NCI-H748 (cell line): ENCODE measurements at regions not wholly inside any gene's neighbourhood (a gene's known extent, or its start where the extent isn't known, plus 50 kb on each side); places are given as distances from the start of the nearest gene placed in this dataset.
A peak's percentile ranks its signal among the peaks of the same experiment; 100 is the strongest.

Experiments used
- DNase-seq: peaks from one replicate; lab custom pipeline; 2025; ENCODE audit not compliant: unreplicated experiment; lab: John Stamatoyannopoulos, UW

DNA sequence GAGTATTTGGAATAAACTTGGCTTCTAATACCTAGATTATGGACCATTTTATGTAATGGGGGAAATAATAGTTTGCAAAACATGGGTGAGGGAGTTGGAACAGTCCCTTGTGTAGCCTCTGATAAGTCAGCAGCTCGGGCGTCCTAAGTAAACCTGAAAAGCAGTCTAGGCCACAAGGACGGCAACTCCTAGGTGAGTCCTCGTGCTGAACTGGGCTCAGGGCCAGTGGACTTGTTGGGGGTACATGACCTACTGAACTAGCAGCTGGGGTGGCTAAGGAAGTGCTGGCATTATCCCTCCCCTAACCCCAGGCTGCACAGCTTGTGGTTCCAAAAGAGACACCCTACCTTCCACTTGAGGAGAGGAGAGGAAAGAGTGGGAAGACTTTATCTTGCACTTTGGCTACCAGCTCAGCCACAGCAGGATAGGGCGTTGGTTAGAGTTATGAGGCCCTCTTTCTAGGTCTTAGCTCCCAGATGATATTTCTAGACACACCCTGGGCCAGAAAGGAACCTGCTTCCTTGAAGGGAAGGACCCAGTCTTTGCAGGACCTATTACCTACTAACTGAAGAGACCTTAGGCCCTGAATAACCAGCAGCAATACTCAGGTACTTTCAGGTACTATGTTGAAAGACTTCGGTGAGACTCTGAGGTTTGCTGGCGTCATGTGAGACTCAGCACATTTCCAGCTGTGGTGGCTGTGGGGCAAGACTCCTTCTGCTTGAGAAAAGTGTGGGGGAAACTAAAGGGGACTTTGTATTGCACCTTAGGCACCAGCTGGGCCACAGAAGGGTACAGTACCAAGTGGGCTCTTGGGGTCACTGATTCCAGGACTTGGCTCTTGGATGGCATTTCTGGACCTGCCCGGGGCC, 71.0 kb downstream of the AQP4 start:
- DNase-seq, result no peak

DNA sequence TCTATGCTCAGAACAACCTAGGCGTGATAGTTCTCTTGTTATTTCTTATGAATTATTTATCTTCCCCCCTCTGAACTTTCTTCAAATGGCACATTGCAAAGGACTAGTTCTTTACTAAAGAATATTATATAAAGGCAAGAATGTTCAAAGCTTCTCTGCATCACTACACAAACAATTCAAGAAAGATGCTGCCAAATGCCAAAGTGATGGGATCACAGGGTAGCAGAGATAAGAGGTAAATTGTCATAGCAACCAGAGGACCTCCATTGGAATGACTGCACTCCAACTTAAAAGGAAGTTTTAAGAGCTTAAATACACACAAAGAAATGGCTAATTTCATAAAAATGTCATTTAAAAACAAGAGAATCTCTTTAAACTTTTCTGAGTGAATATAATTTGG, 72.8 kb downstream of the AQP4 start:
- no peak for DNase-seq

DNA sequence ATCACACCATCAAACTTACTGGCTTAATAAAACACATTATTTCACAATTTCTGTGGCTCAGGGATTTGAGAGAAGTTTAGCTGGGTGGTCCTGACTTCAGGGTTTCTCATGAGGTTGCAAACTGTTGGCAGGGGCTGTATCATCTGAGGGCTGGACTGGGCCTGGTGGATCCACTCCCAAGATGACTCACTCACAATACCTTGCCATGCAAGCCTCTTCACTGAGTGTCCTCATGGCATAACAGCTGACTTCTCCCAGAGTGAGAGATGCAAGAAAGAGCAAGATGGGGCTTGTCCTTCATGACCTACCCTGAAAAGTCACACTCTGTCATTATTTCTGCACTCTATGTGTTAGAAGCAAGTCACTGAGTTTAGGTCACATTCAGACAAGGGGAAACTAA, 73.8 kb downstream of the AQP4 start:
- no peak for DNase-seq

DNA sequence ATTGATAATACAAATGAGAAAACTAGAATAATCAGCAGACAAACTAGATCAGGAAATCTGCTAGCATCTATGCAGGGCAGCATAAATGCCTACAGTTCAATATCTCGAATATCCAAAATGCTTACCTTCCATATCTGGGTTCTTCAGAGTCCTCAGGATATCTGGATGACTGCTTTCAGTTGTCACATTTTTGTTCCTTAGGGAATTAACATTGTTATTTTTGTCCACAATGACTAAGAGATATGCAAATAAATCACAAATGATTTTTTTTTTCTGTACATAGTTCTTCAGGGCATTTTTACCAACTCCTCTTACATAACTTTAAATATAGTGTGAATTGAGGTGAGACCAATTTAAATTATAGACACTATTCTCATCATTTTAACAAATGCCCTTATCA, 80.9 kb downstream of the AQP4 start:
- no peak for DNase-seq

DNA sequence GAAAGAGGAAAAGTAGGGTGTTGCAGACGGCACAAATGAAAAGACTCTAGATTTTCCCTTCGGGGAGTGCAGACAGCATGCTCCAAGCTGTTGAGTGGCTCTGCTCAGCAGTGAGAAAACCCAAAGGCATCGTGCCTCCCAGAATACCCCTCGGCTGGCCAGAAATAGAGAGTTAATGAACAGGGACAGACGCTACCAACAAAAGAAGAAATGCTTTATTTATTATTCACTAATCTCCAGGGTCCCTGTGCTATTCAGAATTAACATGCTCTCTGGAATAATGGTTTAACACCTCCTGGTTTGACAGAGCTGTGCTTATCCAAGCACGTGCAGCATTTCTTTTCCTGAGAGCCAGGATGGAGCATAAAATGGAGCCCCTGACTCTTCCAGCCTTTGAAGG, 82.3 kb downstream of the AQP4 start:
- no peak for DNase-seq

DNA sequence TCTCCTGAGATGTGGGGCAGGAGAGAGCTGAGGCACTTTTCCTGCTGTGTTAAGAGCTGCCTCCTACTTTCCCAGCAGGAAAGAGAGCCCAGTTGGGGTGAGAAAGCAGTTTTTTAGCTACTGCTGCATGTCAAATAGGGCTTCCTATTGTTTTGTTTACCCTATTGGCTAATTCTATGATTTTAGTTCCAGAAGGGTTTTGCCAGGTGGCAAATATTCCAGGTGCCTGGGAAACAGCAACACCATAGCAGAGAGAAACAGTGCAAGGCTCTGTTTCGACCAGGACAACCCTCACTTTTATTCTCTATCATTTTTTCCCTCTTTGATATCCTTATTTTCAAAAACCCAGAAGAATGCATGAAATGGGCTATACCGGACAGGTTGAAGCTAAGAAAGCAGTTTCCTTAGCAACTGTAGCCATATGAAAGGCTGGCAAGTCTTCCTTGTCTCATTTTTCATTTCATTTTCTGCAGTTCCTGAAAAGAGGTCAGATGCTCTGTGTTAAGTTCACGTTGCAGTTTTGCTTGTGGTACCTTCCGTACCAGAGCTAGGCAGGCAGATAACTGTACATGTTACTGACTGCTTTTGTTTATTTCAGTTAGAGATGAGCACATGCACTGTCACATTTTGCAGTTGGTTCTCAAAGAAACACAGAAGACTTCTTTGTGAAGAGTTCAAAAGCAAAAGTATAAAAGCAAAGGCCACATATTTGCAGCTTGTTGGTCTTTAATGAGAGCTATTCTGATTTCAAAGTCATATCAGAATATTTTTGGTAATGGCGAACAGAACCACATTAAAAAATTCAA, 84.8 kb downstream of the AQP4 start:
- no peak for DNase-seq

DNA sequence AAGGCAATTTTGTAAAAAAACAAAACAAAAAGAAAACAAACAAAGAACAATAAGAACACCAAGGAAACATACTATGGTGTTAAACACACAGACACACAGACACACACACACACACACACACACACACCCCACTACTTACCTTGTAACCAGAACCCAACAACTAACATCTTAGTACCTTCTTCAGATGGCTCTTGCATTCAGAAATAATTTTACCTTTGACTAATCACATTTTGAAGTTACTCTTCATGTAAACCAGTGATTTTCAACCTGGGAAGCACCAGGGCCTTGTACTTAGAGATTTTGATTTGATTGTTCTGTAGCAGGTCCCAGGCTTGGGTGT, 87.5 kb downstream of the AQP4 start:
- DNase-seq, result no peak

DNA sequence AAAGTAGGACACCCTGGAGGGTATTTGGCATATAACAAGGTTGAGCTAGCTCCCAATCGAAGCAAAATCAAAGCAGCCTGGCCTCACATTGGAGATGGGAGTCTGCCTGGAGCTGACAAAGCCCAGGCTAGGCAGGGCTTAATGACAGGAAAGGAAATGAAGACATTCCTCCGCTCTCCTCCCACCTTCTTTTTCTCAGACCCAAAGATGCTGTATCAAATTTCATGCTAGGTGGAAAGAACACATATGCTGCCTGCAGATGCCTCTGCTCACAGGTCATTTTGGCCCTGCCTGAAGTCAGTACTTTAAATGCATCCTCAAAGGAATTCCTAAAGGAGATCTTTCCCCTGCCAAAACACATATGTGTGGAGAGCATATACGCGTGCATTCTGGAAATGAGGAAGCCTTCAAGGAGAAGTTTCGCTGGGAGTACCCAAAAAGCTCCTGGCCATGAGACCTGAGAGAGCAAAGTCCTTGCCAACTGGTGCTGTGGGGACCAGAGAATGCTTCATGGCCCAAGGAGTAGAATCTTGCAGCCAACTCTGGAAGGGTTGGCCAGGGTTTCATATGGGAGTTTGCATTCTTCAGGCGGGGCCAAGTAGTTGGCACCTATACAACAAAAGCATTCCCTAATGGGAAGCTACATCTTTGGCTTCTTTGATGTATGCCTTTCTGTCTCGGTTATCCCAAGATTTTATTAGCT, 88.0 kb downstream of the AQP4 start:
- DNase-seq, result no peak

DNA sequence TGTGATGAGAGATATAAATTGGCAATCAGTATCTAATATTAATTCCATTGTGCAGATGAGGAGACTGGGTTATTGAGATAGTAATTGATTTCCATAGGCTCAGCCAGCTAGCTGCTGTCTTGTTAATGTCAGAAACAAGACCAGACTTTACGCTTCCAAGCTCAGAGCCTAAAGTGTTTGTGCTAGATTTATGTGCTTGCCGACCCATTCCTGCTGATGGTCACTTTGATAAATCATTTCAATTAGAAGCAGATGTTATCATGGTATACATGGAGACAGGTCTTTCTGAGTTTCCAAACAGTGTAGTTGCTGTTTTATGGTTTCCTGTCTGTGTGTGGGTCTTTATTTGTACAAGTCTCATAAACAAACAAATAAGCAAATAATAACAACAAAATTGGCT, 92.8 kb downstream of the AQP4 start:
- DNase-seq, result no peak

DNA sequence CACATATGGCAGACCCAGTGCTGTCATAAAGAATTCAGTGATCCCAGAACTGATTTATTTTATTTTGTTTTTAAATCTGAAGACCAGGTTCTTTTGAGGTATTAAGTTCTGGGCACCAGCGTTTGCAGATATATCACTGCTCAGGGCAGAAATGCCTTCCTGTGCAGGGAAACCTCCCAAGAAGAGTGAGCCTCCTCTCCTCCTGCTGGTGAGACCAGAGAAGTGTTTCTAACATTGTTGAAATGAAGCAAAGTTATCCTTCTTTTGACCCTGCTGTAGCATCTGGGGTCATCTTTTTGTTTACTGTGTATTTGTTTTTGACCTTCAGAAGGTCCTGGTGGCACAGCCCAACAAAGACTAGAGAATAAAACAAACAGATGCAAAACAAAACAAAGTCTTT, 94.0 kb downstream of the AQP4 start:
- DNase-seq, result peak; percentile 42

DNA sequence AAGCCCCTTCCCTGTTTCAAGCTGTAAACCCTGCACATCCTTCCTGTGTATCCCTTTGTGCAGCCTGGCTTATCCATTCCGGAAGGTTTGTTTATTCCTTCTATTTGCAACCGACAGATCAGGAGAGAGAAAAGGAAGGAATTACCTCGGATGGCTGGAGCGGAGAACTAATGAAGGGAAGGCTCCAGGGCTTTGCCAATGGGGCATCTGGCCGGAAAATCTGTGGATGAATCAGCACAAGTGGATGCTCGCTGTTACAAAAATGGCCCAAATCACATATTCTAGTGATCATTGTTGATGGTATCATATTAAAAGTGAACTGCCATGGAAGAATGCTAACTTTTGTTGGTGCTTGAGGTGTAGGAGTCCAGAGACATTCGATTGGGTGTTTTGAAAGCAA, 97.1 kb downstream of the AQP4 start:
- DNase-seq, result no peak

DNA sequence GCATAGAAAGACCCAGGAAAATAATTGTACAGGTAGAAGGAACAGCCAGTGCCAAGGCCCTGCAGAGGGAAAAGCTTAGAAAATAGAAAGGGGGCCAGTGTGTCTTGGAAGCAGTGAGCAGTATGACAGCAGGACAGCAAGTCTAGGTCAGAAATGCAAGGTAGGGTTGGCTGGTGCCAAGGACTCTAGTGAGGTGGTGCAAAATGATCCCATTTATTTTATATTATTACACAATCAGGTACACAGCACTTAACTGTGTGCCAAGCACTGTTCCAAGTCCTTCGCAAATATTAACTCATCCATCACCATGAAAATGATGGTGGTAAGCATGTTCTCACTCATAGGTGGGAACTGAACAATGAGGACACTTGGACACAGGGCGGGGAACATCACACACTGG, 100.0 kb downstream of the AQP4 start:
- DNase-seq, result no peak

DNA sequence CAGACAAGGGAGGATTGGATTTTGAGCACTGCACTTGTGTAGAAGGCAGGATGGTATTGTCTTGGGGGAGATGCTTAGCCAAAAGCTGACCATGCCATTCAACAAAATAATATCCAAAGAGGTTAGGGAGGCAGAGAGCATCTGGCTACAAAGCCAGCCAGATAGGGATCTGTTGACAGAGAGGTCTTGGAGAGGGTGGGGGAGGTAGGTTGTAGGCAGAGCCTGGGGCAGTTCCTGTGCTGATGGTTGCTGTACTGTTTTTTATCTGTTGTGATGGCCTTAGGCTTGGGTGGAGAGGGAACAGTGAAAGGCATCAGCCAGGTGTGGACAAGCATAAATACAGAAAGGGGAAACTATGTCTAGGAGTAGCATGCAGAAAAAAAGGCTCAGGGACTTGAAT, 100.9 kb downstream of the AQP4 start:
- DNase-seq, result no peak

DNA sequence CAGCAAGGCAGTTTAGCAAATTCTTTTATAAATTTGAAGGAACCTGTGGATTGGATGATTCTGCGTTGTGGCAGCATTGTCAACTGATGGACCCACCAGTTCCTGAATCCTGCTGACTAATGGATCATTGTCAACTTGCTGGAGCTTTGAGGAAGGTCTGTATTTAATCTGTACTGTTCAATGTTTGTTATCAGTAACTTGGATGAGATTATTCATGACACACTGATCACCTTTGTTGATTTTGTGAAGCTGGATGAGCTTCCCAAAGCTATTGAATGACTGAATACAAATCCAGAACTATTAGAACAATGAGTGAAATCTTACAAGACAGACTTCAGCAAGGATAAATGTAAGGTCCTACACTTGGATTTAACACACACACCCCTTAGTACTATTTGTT, 101.3 kb downstream of the AQP4 start:
- no peak for DNase-seq

DNA sequence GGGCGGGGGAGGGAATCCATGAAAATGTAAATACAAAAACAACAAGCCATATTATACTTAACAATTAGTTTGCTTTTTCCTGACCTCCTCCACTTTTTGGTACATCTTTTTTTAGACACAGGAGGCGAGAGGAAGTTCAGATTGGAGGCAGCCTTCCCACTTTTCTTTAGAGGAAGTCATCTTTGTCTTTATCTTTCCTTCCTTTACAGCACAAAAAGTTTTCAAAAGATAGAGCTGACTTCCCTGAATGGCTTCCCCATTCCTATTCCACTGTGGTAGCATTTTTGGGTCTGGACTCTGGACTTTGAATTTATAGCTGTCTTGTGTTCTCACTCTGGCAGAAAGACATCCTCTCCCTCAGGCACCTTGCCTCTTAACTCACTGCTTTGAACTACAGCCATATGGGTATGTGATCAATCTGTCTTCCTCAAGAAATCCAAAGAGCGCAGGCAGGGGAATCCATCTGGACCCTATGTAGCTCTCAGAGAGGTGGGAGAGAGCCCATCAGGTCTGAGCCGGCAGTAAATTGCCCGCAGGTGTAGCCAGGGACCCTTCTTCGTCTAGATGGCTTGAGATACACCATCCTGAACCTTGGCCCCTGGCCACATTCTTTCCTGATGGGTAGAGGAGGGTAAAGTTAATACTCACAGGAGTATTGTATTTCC, 101.9 kb downstream of the AQP4 start:
- DNase-seq, result no peak

DNA sequence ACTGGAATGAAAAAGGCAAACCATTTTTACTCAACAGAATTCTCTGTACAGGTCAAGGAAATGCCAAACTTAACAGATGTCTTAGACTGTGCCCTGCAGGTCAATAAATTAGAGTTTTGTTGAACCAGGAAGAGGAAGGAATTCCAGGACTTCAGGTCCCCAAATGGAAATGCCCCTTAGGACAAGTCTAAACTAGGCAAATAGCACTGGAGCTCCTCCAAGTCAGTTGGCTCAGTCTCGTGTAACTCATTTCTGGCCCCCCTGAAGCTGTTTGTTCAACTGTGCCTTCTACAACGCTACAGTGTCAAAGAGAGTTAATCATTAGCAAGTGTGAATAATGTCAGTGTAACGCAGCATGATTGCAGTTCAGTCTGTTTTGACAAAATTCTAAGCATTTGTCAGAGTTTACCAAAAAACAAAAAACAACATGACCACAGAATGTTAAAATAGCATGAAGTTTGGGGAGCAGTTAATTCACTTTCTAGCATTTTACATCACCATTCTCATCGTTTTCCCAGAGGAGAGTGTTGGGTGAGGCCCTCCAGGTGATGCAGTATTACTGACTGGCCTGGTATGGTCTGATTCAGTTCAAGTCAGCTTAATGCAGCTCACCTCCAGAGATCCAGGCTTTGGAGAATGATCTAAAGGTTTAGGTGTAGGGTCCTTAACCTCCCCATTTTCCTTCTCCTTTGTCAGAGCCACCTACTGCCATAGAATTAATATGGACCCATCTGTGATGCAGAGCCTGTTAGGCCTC, 108.1 kb downstream of the AQP4 start:
- no peak for DNase-seq

DNA sequence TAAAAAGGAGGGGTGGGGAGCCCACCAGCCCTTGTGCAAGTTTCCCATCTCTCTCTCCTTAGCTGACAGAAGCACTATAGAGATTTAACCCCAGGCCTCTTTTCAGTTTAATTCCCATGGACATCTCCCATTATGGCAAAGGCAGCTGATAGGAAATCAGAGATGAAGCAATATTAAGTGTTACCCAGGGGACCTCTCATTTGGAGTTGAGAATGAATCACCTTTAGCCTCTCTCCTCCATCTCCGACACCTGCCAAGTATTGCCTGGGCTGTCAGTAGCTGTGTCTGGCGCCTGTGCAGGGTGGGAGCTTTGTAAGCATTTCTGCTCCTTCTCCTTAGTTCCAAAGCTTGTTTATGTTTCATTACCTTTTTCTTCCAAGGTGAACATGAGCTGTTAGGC, 109.0 kb downstream of the AQP4 start:
- DNase-seq, result no peak

DNA sequence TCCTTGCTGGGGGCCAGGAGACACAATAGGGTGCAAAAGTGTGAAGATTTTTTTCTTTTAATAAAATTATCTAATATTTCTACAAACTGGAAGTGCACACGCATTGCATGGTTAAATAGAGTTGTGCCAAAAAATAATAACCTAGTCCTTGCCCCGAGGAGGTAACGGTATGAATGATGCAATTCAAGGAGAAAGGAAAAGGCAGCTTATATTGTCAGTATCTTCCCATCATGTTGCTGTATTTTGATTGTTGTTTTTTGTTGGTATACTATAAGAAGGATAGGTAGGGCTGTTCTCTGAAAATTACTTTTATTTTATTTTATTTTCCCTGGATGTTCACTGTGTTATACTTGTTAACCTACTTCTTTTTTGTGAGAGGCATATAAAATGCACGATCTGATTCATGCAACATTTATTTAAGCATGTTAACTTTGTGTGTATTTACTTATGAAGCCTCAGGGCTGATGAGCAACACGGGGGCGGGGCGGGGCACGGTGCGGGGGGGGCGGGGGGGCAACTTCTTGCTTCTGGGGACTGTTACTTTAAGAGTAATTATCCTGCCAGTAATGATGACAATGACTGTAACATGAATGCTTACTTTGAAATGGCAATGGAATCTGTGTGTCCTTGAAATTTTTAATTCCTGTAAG, 118.6 kb downstream of the AQP4 start:
- DNase-seq, result no peak

DNA sequence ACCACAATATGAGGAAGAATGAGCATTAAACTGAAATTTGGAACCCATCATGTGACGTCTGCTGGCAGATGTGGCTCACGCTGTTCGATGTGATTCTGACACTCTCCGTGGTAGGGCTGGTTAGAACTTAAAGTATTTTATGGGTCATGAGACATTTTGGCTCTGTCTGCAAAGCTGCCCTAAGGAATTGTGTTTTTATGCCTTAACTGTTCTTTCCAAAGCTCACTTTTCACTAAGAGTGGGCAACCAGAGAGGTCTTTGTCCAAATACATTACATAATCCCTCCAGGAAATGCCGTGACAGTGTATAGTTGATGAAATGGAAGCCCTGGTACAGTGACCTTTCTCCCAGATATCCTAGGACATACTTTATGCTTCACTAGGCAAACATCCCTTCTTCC, 119.1 kb downstream of the AQP4 start:
- no peak for DNase-seq
